HG02884 (cell line): ENCODE measurements at regions not wholly inside any gene's neighbourhood (a gene's known extent, or its start where the extent isn't known, plus 50 kb on each side); places are given as distances from the start of the nearest gene placed in this dataset.

Experiments
- ATAC-seq: cut with Tn5 transposase; IDR thresholded peaks from one replicate; pipeline ENCODE4 v1.9.1; 2021; ENCODE audit warnings: mild to moderate bottlenecking, moderate library complexity; ENCODE audit not compliant: unreplicated experiment

- no peak for ATAC-seq
Measured at GRCh38 chr10:131698986-131699385, 201.8 kb upstream of the PPP2R2D start.

GRCh38 chr10:131700032-131700431 is 200.8 kb upstream of the PPP2R2D start:
- no peak for ATAC-seq

- ATAC-seq, result no peak
Measured at GRCh38 chr10:131700506-131700905, 200.3 kb upstream of the PPP2R2D start.

GRCh38 chr10:131701131-131701947 is 199.5 kb upstream of the PPP2R2D start:
- no peak for ATAC-seq

DNA sequence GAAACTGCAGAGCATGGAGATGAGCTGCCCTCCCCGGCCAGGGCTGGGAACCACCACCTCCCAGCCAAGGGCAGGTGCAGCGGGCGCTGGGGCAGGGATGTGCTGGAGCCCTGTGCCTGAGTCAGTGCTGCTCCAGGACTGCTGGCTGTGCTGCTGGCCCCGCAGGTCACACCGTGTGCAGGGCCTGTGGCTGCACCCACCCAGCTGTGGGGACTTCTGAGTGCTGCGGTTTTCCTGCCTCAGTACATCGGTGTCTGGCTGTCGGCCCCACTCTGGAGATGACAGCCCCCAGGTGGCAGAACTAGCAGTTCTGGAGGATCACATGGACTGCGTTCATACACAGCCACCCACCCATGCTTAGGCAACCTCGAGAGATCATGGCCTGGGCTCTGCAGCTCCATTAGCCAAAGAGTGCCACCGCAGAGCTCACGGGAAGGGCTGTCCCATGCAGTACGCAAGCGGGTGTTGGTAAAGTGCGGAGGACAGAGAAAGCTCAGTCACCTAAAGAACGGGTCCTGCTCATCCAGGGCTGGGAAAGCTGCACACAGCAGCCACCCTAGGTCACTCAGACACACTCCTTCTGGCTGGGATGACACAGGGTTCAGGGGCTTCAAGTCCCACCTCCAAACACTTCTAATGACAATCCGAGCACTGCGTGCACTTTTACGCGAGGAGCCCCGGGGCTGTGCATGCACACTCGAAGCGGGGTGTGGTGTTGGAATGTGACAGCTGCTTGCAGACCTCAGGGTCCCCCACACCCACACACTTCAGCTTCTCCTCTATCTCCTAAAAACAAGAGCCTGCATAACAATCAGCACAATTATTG is 198.1 kb upstream of the PPP2R2D start:
- ATAC-seq, result no peak

DNA sequence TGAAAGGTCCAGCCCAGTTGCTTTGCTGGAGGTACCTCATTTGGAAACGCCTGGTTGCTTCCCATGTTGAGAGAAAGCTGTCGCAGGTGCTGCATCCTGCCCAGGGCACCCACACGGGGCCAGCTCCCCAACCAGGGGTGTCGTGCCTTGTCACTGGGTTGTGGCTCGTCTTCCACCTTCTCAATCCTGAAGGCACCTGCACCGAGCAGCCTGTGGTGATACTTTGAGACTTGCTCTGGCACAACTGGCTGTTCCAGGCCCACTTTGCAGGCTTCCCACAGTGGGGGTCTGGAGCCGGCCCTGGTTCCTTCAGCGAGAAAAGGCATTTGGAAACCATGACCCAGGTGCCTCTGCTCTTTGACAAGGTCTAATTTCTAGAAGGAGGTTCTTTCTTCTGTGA is 197.3 kb upstream of the PPP2R2D start:
- ATAC-seq, result no peak

GRCh38 chr10:131703941-131704340 is 196.9 kb upstream of the PPP2R2D start:
- ATAC-seq, result no peak

GRCh38 chr10:131706476-131706875 is 194.3 kb upstream of the PPP2R2D start:
- ATAC-seq, result no peak

GRCh38 chr10:131706952-131707351 is 193.9 kb upstream of the PPP2R2D start:
- ATAC-seq, result no peak

- ATAC-seq, result no peak
Measured at GRCh38 chr10:131708225-131708880, 192.5 kb upstream of the PPP2R2D start.

DNA sequence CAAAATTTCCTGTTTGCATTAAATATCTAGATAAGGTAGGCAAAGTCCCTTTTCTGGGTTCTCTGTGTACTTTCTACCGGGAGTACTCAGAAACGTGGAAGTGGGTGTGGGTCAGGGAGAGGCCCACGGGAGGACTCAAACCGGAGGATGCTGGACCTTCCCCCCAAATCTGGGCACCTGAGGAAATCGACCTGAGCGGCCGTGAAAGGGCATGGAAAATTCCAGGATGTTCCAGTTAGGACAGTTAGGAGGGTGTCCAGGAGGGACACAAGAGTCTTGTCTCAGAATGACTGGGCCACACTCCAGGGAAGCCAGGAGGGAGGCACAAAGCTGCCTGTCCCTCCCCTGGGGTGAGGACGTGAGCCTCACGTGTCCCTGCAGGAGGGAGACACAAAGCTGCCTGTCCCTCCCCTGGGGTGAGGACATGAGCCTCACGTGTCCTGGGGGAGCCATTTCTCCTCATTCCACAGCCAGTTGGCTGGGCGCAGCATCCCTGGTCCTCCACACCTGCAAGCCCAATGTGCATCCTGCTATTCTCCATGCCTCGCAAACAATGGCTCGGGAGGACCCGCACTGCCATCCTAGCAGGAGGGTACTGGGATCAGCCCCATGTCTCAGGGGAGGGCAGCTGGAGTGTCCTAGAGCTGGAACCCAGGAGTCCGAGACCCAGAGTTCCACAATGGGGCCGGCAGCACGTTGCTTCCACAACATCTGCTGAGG is 190.5 kb upstream of the PPP2R2D start:
- ATAC-seq, result no peak

DNA sequence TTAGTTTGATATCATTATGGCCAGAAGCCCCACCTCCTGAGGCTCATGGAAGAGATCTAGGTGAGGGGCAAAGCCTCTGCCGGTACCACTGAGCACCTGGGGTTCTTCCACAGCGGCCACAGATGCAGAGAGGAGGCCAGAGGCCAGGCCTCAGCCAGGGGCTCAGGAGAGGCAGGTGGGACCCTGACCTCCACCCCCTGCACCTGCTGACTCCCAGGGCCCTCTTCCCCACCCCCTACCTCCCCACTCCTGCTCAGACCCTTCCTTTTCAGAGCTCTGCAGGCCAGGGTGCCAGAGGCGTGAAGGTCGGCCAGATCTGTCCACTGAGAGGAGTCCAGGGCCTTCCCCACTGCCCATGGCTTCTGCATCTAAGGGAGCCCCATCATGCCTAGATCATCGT is 178.7 kb upstream of the PPP2R2D start:
- no peak for ATAC-seq

DNA sequence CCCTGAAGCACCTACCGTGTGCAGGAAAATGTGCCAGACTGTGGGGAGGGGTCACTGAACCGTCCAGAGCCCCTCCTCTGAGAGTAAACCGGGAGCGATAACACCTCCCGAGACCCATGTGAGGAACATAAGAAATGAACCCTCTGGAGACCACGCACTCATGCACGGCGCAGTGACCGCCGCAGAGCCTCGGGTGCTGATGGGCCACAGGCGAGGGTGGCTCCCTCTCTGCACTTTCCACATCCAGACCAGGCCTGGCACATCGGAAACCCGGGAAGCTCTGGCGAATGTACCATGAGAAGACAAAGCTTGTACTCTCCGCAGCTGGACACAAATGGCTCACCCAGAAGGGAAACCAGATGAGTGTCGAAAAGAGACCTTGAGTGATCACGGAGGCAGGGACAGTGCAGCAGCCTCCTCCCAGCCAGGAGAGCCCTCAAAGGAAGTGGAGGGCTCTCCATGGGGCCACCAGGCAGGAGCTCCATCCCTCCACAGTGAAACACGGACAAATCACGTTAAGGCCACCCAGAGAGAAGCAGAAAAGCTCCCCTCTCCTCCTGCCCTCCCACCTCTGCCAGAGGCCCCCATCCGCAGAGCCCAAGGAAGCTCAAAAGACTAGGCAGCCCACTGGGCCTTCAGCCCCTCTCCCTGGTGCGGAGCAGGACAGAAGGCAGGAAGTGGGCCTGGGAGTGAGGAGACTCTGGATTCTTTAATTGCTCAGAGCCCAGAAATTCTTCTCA is 178.1 kb upstream of the PPP2R2D start:
- ATAC-seq, result no peak

GRCh38 chr10:131723297-131724168 is 177.3 kb upstream of the PPP2R2D start:
- ATAC-seq, result no peak

- ATAC-seq, result no peak
Measured at GRCh38 chr10:131724169-131724545, 176.7 kb upstream of the PPP2R2D start.

DNA sequence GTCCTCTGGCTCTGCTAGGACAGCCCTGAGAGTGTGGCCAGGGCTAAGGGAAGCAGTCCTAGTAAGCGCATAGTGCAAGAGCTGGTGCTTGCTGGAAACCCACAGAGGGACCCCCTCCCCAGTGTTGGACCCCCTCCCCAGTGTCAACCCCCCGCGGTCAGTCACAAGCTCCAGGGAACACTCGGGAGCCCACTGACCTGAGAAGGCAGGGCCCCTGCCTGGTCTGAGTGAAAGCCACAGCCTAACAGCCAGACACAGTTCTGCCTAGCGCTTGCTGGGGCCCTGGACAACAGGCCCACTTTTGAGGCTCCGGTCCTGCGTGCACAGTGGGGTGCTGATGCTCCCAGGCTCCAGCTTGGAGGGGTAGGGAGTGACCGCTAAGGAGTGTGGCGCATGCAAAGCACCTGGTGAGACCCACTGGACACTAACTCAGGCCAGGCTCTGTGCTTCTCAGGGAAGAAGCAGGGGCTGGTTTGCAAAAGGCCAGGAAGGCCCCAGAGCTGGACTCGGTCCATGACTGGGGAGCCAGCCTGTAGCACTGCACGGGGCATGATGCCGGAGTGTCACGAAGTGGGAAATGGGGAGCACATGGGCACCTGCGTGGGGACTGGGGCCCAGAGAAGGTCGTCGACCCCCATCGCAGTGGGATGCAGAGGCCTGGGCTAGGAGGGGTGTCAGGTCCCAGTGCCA is 175.8 kb upstream of the PPP2R2D start:
- no peak for ATAC-seq

DNA sequence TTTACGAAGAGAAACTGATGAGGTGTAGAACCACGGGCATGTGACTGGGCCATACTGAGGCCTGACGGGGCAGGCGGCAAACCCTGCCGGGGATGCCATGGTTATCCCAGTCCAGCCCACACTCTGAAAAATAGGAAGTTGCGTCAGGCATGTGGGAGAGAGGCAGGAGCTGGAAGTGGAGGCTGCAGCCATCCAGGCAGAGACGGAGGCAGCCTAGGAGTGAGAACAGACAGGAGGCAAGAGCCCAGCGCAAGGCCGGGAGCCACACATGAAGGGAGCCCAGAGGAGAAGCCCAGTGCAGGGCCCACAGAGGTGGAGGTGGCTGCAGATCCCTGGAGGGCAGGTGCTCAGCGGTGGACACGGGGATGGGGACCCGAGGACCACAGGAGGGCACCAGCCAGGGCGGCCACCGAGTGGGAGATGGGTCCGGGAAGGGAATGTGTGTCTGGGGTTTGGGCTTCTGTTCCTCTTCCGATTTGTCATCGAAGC is 175.2 kb upstream of the PPP2R2D start:
- ATAC-seq, result no peak

GRCh38 chr10:131726076-131726880 is 174.5 kb upstream of the PPP2R2D start:
- ATAC-seq, result no peak
